Adrenal gland (tissue), 9 donors: ENCODE measurements at regions not wholly inside any gene's neighbourhood (a gene's known extent, or its start where the extent isn't known, plus 50 kb on each side); places are given as distances from the start of the nearest gene placed in this dataset.

Experiments used
- DNase-seq, 7 donors: peaks; one replicate each; pipeline ENCODE4 v3.0.0-alpha.2; 2019 to 2020
- H3K27ac ChIP-seq, 5 donors: fragments of 200-600 bp; sonication (generic) in 4 of 5; 1 replicate in 3 of 5; 2 replicates in 2 of 5; pipeline versions ENCODE4 v1.5.1 to v1.8.0; 2016 to 2020; ENCODE audit warnings: mild to moderate bottlenecking in 1 of 5
- H3K27me3 ChIP-seq: fragments of 200-600 bp; 2 replicates; pipeline ENCODE4 v1.8.0; 2021
- H3K36me3 ChIP-seq, 2 donors: fragments of 200-600 bp; replicated peaks in 1 of 2; 1 replicate in 1 of 2; 2 replicates in 1 of 2; pipeline versions ENCODE4 v1.5.1 to v1.8.0; 2018 to 2022
- H3K4me1 ChIP-seq, 2 donors: fragments of 200-600 bp; replicated peaks in 1 of 2; 1 replicate in 1 of 2; 2 replicates in 1 of 2; pipeline versions ENCODE4 v1.5.1 to v1.8.0; 2018 to 2021
- H3K4me3 ChIP-seq, 4 donors: fragments of 200-600 bp; sonication (generic) in 3 of 4; one replicate each; pipeline ENCODE4 v1.5.1; 2016 to 2018
- H3K9me3 ChIP-seq, 3 donors: fragments of 200-600 bp; sonication (generic) in 1 of 3; replicated peaks in 1 of 3; 1 replicate in 2 of 3; 2 replicates in 1 of 3; pipeline versions ENCODE4 v1.5.1 to v1.8.0; 2016 to 2021
- POLR2A ChIP-seq, 2 donors: fragments of 450-650 bp; IDR thresholded peaks; one replicate each; pipeline ENCODE4 v1.6.1; 2017; ENCODE audit warnings: antibody characterized with exemption in 2 of 2, mild to moderate bottlenecking in 2 of 2, moderate library complexity in 1 of 2
- WGBS, 4 donors: extraction: QIAGEN DNeasy Blood & Tissue Kit in 2 of 4; methylation state at CpG; one replicate each; pipeline versions ENCODE4 v1.1.5 to v1.1.7; 2013 to 2017; 5-methylcytosine and 5-hydroxymethylcytosine counted together
- intact Hi-C, 2 donors: fragments of 100-400 bp; cut with DNase I; formaldehyde crosslinking; loops; one replicate each; pipeline versions ENCODE4 v1.14.1 to v1.15.0; 2022 to 2023
- TF ChIP-seq, protein P1 (sequence below), 6 experiments: fragments of 450-650 bp in 4 of 6; fragments of 200-600 bp in 2 of 6; sonication (generic) in 1 of 6; IDR thresholded peaks; 1 replicate in 5 of 6; 2 replicates in 1 of 6; pipeline versions ENCODE4 v1.5.1 to v1.8.0; 2016 to 2021; ENCODE audit warnings: antibody characterized with exemption in 6 of 6, mild to moderate bottlenecking in 2 of 6, moderate library complexity in 1 of 6
- donor health status: healthy with polysubstance abuse.
- donor health status: Bipolar disorder and iron deficiency.
- donor health status: DM: yes; HTN: yes; CAD: no.
- donor health status: DM: no; HTN: no; CAD: no.
- donor health status: DM: no; HTN: no; CAD: no.

- 76 to 85% (median 79%) methylated on average over 3 to 11 of the region's 11 CpGs for WGBS, 4 donors
- H3K27me3 ChIP-seq: no peaks in the 10 kb centered on the region
- no peaks in the 10 kb centered on the region for H3K9me3 ChIP-seq
- H3K4me3 ChIP-seq: no peak overlapping the region
- TF ChIP-seq POLR2A (IDR thresholded peaks at IDR 0.05): no peak
- TF ChIP-seq, protein P1, sequence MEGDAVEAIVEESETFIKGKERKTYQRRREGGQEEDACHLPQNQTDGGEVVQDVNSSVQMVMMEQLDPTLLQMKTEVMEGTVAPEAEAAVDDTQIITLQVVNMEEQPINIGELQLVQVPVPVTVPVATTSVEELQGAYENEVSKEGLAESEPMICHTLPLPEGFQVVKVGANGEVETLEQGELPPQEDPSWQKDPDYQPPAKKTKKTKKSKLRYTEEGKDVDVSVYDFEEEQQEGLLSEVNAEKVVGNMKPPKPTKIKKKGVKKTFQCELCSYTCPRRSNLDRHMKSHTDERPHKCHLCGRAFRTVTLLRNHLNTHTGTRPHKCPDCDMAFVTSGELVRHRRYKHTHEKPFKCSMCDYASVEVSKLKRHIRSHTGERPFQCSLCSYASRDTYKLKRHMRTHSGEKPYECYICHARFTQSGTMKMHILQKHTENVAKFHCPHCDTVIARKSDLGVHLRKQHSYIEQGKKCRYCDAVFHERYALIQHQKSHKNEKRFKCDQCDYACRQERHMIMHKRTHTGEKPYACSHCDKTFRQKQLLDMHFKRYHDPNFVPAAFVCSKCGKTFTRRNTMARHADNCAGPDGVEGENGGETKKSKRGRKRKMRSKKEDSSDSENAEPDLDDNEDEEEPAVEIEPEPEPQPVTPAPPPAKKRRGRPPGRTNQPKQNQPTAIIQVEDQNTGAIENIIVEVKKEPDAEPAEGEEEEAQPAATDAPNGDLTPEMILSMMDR (IDR thresholded peaks at IDR 0.05): no peak
- no peak overlapping the region for H3K27ac ChIP-seq
- peak in 1 of 7 donors; percentile 12 for DNase-seq
- H3K4me1 ChIP-seq: no peaks in the 10 kb centered on the region
- intact Hi-C loops: no loop called here
- no peaks in the 10 kb centered on the region for H3K36me3 ChIP-seq
These were observed 52.5 kb upstream of the PPP2R2D start for GRCh38 chr10:131848296-131848695.

GRCh38 chr10:131848741-131849590, 51.8 kb upstream of the PPP2R2D start:
- Histone ChIP-seq H3K36me3 (no peaks in the 10 kb centered on the region), H3K27ac (no peak overlapping the region), H3K27me3 (no peaks in the 10 kb centered on the region), H3K4me3 (no peak overlapping the region), H3K9me3 (no peaks in the 10 kb centered on the region), H3K4me1 (no peaks in the 10 kb centered on the region)
- intact Hi-C loops: no loop called here
- no peak for TF ChIP-seq POLR2A (IDR thresholded peaks at IDR 0.05)
- TF ChIP-seq, protein P1 (IDR thresholded peaks at IDR 0.05): no peak
- peak in 2 of 7 donors; percentile 4 to 8 for DNase-seq
- WGBS, 4 donors: 75 to 91% (median 89%) methylated on average over 11 to 39 of the region's 39 CpGs

- no peaks in the 10 kb centered on the region for H3K4me1 ChIP-seq
- no peak overlapping the region for H3K27ac ChIP-seq
- no peaks in the 10 kb centered on the region for H3K27me3 ChIP-seq
- intact Hi-C loops: no loop called here
- no peak overlapping the region for H3K4me3 ChIP-seq
- no peaks in the 10 kb centered on the region for H3K36me3 ChIP-seq
- H3K9me3 ChIP-seq: no peaks in the 10 kb centered on the region
- WGBS, 4 donors: 83 to 86% (median 85%) methylated on average over 25 to 29 of the region's 29 CpGs
- DNase-seq: peak in 2 of 7 donors; percentile 5 to 11
- TF ChIP-seq POLR2A (IDR thresholded peaks at IDR 0.05): no peak
- TF ChIP-seq, protein P1 (IDR thresholded peaks at IDR 0.05): no peak
These were observed 51.0 kb upstream of the PPP2R2D start for GRCh38 chr10:131849591-131850382.

- 56 to 72% (median 68%) methylated on average over 5 to 6 of the region's 6 CpGs for WGBS, 4 donors
- Histone ChIP-seq H3K4me3 (no peak overlapping the region), H3K27me3 (no peaks in the 10 kb centered on the region), H3K36me3 (no peaks in the 10 kb centered on the region), H3K4me1 (no peaks in the 10 kb centered on the region), H3K27ac (no peak overlapping the region), H3K9me3 (no peaks in the 10 kb centered on the region)
- no peak for DNase-seq
- intact Hi-C loops: no loop called here
- no peak for TF ChIP-seq POLR2A (IDR thresholded peaks at IDR 0.05)
- TF ChIP-seq, protein P1 (IDR thresholded peaks at IDR 0.05): no peak
These were observed 50.4 kb upstream of the PPP2R2D start for GRCh38 chr10:131850383-131850870.
